Endothelial cell of umbilical vein (primary cell): ENCODE measurements at regions not wholly inside any gene's neighbourhood (a gene's known extent, or its start where the extent isn't known, plus 50 kb on each side); places are given as distances from the start of the nearest gene placed in this dataset.

Source experiments
- BruUV-seq: library from RNA; stranded (reverse); fragments of 400-500 nt; replicated peaks from 2 replicates; lab custom pipeline; 2021; lab: Mats Ljungman, UMichigan
- CTCF ChIA-PET: fragments of 300-600, 350-600 bp; sonication (Branson Sonifier 250); formaldehyde crosslinking; loops from one replicate; lab custom pipeline; 2021; ENCODE audit warnings: antibody characterized with exemption, inconsistent platforms; lab: Charles Lee
- POLR2A ChIA-PET: fragments of 300-600, 350-600 bp; sonication (Branson Sonifier 250); formaldehyde crosslinking; loops from one replicate; lab custom pipeline; 2021; ENCODE audit warnings: antibody characterized with exemption, inconsistent platforms; lab: Charles Lee
- DNase-seq: peaks from one replicate; pipeline ENCODE4 v3.0.0-alpha.2; 2011; ENCODE audit warnings: low read depth, low spot score
- FAIRE-seq: peaks from 2 replicates; lab custom pipeline; 2011; peaks lifted over from hg19 to GRCh38; lab: Jason Lieb, UNC
- H2AFZ ChIP-seq: 2 replicates; pipeline ENCODE4 v1.6.0; 2012; ENCODE audit warnings: low read depth, low read length, control low read depth, inconsistent platforms
- H3K27ac ChIP-seq: 2 replicates; pipeline ENCODE4 v1.5.1; 2011; ENCODE audit warnings: low read depth, mild to moderate bottlenecking, control low read depth, low read length, moderate library complexity; ENCODE audit not compliant: insufficient read depth
- H3K27me3 ChIP-seq, 2 experiments: 2 replicates each; pipeline versions ENCODE4 v1.6.0 to v1.6.1; 2011; ENCODE audit warnings: low read length in 2 of 2, mixed read lengths in 1 of 2; ENCODE audit not compliant: control insufficient read depth in 2 of 2, insufficient read depth in 2 of 2
- H3K36me3 ChIP-seq, 2 experiments: 2 replicates in 1 of 2; 3 replicates in 1 of 2; pipeline ENCODE4 v1.5.1; 2011; ENCODE audit warnings: low read length in 2 of 2, mild to moderate bottlenecking in 1 of 2, moderate library complexity in 1 of 2; ENCODE audit not compliant: control insufficient read depth in 2 of 2, insufficient read depth in 2 of 2; ENCODE audit errors: extremely low read depth in 1 of 2
- H3K4me1 ChIP-seq: 3 replicates; pipeline ENCODE4 v1.5.1; 2011; ENCODE audit warnings: mild to moderate bottlenecking, low read length; ENCODE audit not compliant: control insufficient read depth, insufficient read depth; ENCODE audit errors: extremely low read depth
- H3K4me2 ChIP-seq: 2 replicates; pipeline ENCODE4 v1.6.1; 2011; ENCODE audit warnings: low read length, control low read depth, mixed read lengths; ENCODE audit not compliant: insufficient read depth
- H3K4me3 ChIP-seq, 3 experiments: fragments of 200-600 bp in 1 of 3; sonication (generic), shearing (Covaris generic) in 1 of 3; replicated peaks in 1 of 3; 2 replicates each; pipeline ENCODE4 v1.5.1; 2011 to 2016; ENCODE audit warnings: control low read depth in 3 of 3, low read length in 3 of 3, mild to moderate bottlenecking in 2 of 3, inconsistent platforms in 1 of 3, low read depth in 1 of 3, moderate library complexity in 1 of 3; ENCODE audit not compliant: insufficient read depth in 1 of 3
- H3K79me2 ChIP-seq: 2 replicates; pipeline ENCODE4 v1.6.0; 2012; ENCODE audit warnings: low read length, inconsistent platforms; ENCODE audit not compliant: control insufficient read depth, insufficient read depth
- H3K9ac ChIP-seq: replicated peaks from 2 replicates; pipeline ENCODE3; 2011; ENCODE audit warnings: low read length, control low read depth; ENCODE audit not compliant: insufficient read depth; ENCODE audit errors: extremely low read depth
- H3K9me1 ChIP-seq: replicated peaks from 3 replicates; pipeline ENCODE4 v1.6.0; 2011; ENCODE audit warnings: mild to moderate bottlenecking, low read length; ENCODE audit not compliant: control insufficient read depth, insufficient read depth; ENCODE audit errors: extremely low read depth
- H3K9me3 ChIP-seq: replicated peaks from 2 replicates; pipeline ENCODE4 v1.5.1; 2012; ENCODE audit warnings: low read length, inconsistent platforms; ENCODE audit not compliant: control insufficient read depth, insufficient read depth
- H4K20me1 ChIP-seq: replicated peaks from 2 replicates; pipeline ENCODE3; 2011; ENCODE audit warnings: mild to moderate bottlenecking, low read length; ENCODE audit not compliant: control insufficient read depth, insufficient read depth; ENCODE audit errors: extremely low read depth
- CTCF ChIP-seq, 2 donors: IDR thresholded peaks; 1 replicate in 1 of 2; 2 replicates in 1 of 2; pipeline ENCODE4 v1.5.1; 2011; ENCODE audit warnings: low read length in 2 of 2, mild to moderate bottlenecking in 2 of 2, moderate library complexity in 2 of 2, control low read depth in 1 of 2, inconsistent platforms in 1 of 2, low read depth in 1 of 2; ENCODE audit not compliant: insufficient read depth in 1 of 2; ENCODE audit errors: extremely low read depth in 1 of 2
- EZH2 ChIP-seq: IDR thresholded peaks from 2 replicates; pipeline ENCODE4 v1.6.1; 2012; ENCODE audit warnings: borderline replicate concordance, low read depth, mild to moderate bottlenecking, moderate library complexity, low read length, inconsistent platforms; ENCODE audit not compliant: severe bottlenecking
- FOS ChIP-seq: IDR thresholded peaks from 2 replicates; pipeline ENCODE4 v1.6.1; 2011; ENCODE audit warnings: mild to moderate bottlenecking, low read length, moderate library complexity, borderline replicate concordance; ENCODE audit not compliant: insufficient read depth
- JUN ChIP-seq: IDR thresholded peaks from 2 replicates; pipeline ENCODE4 v1.6.1; 2011; ENCODE audit warnings: borderline replicate concordance, low read depth; ENCODE audit not compliant: insufficient read length, insufficient read depth
- MYC ChIP-seq: IDR thresholded peaks from one replicate; pipeline ENCODE4 v1.6.1; 2011; ENCODE audit warnings: mild to moderate bottlenecking, low read depth, low read length
- POLR2AphosphoS5 ChIP-seq: IDR thresholded peaks from 2 replicates; pipeline ENCODE4 v1.6.1; 2012; ENCODE audit warnings: low read depth, mild to moderate bottlenecking, control low read depth, low read length, moderate library complexity; ENCODE audit not compliant: insufficient read depth
- dilution Hi-C: fragments of 300-500 bp; cut with MboI; formaldehyde crosslinking; loops from one replicate; pipeline ENCODE4 v1.15.0; 2019; ENCODE audit warnings: low sequenced_read_pairs; ENCODE audit not compliant: extremely low pct_ligation_motif_present
- intact Hi-C: fragments of 100-400 bp; cut with micrococcal nuclease; formaldehyde crosslinking; loops from one replicate; pipeline ENCODE4 v1.10.0; 2022
- TF ChIP-seq, protein P1 (sequence below): IDR thresholded peaks from 2 replicates; pipeline ENCODE4 v1.6.1; 2011; ENCODE audit not compliant: insufficient read depth, insufficient read length

- Histone ChIP-seq H3K9ac (no peak overlapping the region), H3K9me1 (no peaks in the 10 kb centered on the region), H4K20me1 (no peaks in the 10 kb centered on the region), H2AFZ (no peak overlapping the region), H3K4me2 (no peak overlapping the region), H3K27ac (no peak overlapping the region), H3K9me3 (no peaks in the 10 kb centered on the region), H3K36me3 (no peaks in the 10 kb centered on the region), H3K79me2 (no peaks in the 10 kb centered on the region), H3K27me3 (peaks cover 0 to 4% of the 10 kb centered on the region in 2 experiments), H3K4me1 (no peaks in the 10 kb centered on the region), H3K4me3 (no peak overlapping the region)
- POLR2A ChIA-PET: no interaction called here
- dilution Hi-C loops: no loop called here
- FAIRE-seq: no peak
- intact Hi-C loops: no loop called here
- BruUV-seq: no TSS peak
- DNase-seq: no peak
- CTCF ChIA-PET: interaction anchor here (1.2 kb wide), 1 partner anchor 10 kb away, joined by 4 read pairs; no protein-coding TSS in a partner anchor
- TF ChIP-seq, protein P1, sequence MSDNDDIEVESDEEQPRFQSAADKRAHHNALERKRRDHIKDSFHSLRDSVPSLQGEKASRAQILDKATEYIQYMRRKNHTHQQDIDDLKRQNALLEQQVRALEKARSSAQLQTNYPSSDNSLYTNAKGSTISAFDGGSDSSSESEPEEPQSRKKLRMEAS: no peak
- TF ChIP-seq MYC: no peak
- TF ChIP-seq CTCF (IDR thresholded peaks at IDR 0.05; ENCODE audit: extremely low read depth in 1 of 2, insufficient read depth in 1 of 2, low read depth in 1 of 2, low read length in 2 of 2): no peak
- TF ChIP-seq EZH2: no peak
- no peak for TF ChIP-seq FOS
- TF ChIP-seq POLR2AphosphoS5: no peak
- no peak for TF ChIP-seq JUN
These were observed 67.0 kb upstream of the ACAN start for GRCh38 chr15:88736204-88736603.
